Stimulated activated CD8-positive, alpha-beta memory T cell treated with anti-CD3 and anti-CD28 coated beads, Interleukin-15, amount 100 ng/mL, for 48 hours (primary cell): ENCODE measurements at regions not wholly inside any gene's neighbourhood (a gene's known extent, or its start where the extent isn't known, plus 50 kb on each side); places are given as distances from the start of the nearest gene placed in this dataset.
"Not testable (repeated sequence)": the region's sequence is repeated elsewhere in the genome, so short reads cannot be mapped to it uniquely, and the experiment has no call there.

Experiments
- DNase-seq, 2 donors: peaks; one replicate each; pipeline ENCODE4 v3.0.0-alpha.2; 2020; ENCODE audit warnings: low read depth in 2 of 2

DNA sequence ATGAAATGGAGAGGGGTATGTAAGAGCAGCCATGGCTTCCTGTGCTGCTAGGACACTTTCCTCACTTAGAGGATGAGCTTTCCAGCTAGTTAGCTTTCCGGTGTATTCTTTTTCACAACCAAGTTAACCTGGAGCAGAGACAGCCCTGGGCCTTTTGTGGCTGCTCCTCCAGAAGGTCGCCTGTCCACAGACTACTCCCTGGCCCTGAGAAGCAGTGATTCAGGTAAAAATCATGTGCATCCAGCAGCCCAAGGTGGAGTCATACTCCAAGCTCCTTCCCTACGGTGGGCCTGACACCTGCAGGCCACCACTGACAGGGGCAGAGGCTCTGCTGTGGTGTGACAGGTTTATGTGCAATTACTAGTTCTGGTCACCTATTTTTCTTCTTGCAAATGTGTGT, 187.2 kb downstream of the ANKRD30B start:
- DNase-seq = no peak

DNA sequence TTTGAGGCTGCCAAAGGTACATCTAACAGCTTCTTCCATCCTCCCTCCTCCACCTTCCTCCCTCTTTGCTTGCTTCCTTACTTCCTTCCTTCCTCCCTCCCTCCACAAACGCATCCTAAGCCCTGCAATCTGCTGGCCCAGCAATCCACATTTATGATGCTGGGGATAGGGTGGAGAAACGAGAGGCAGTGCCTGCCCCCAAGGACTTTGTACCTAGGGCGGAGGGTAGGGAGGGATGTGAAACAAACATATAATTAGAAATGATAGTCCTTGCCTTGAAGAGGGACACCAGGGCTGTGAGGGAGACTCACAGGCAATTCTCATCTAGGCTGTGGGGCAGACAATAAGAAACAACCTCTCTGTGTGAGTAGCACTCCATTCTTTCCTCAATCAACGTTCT, 188.3 kb downstream of the ANKRD30B start:
- no peak for DNase-seq

DNA sequence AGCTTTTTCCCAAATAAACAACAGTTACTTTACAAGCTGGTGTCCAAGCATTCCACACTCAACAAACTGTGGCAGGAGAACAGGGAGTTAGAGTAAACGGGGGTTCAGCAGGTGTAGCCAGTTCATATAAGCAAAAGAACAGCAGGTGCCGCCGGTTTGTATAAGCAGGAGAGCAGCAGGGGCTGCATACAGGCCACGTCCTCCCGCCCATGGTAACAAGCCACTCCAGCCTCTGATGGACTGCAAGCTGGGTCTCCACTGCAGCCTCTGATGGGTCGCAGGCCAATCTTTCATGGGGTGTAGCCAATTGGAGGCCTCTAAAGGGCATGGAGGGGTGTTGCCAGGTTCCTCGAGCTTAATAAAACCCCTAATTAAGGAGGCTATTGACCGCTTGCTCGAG, 189.3 kb downstream of the ANKRD30B start:
- DNase-seq = no peak

DNA sequence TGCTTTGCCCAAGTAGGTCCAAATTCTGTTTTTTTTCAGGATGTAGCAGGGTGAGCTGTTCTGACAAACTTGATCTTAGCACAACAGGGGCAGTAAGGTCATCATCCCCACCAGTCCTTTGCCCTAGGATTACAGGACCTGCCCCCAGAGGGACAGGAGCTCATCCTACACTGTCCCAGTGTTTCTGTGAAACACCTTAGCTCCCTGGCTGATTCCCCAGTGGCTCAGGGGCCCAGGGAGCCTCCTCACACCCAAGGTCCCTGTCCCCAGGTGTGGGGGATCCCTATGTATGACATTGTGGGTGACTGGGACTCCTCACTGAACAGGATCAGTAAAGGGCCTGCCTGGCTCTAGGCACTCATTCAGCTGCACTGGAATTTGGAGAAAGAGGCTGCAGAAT, 191.2 kb downstream of the ANKRD30B start:
- no peak for DNase-seq

DNA sequence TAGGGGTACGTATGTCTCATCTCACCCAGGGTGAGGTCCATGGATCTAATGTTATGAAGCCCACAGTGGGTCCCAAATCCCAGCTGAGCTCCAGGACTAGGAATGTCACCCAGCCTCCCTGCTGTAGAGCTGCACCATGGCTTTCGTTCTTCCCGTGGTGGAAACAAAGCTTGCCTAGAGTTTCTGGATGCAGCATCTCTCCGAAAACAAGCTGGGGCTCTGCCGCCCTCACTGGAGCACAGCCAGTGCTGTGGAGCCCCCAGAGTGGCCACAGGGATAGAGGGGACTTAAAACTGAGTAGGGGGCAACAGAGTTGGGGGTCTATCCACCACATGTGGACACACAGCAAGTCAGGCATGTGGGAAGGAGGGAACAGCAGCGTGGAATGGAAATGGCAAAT, 192.1 kb downstream of the ANKRD30B start:
- not testable (repeated sequence) for DNase-seq

DNA sequence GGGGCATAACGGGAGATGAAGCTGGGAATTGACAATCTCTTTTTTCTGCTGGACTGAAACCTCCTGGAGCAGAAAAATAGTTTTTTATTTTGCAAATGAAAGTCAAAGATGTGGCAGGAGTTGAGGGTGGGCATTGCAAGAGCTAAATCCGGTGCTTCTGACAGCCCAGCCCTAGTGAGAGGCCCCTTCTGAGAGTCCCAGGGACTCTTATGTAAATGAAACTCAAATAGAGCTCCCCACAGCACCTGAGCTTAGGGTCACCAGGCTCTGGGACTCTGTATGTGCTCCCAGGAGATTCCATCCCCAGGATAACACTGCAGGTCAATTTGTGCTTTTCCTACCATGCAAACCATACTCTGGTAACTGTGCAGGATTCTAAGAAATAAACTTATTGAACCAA, 192.8 kb downstream of the ANKRD30B start:
- DNase-seq = no peak

DNA sequence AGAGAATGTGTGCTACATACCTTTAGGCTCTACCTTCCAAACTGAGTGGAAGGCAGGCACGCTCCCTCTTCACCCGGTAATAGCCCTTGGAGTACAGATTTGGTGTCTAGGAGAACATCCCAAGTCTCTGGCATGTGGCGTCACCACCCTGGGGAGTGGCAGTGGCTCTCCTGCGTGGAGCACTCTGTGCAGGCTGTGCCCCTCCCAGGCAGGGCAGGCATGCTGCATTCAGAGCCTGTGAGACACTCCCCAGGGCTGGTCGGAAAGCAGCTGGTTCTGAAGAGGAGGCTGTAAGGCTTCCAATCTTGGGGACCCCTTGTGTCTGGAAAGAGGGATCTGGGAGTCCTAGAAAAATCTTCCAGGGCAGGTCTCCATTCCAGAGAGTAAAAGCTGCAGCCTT, 193.3 kb downstream of the ANKRD30B start:
- DNase-seq = no peak

DNA sequence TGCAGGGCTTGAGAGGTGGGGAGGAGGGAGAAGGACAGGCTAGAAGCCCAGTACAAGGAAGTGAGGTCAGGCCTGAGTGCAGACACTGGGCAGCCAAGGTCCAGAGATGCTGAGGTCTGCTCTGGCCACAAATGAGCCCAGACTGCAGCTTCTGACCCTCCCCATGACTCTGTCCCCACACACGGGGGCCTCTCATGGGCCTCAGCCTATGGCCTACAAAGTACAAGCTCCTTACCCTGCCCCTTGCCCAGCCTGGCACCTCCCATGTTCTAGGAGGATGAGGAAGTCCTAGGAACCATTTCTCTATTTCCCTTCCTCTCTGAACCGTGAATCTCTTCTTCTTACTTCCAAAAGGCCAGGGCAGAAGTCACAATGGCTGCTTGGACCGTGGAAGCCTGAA, 193.8 kb downstream of the ANKRD30B start:
- DNase-seq = no peak

DNA sequence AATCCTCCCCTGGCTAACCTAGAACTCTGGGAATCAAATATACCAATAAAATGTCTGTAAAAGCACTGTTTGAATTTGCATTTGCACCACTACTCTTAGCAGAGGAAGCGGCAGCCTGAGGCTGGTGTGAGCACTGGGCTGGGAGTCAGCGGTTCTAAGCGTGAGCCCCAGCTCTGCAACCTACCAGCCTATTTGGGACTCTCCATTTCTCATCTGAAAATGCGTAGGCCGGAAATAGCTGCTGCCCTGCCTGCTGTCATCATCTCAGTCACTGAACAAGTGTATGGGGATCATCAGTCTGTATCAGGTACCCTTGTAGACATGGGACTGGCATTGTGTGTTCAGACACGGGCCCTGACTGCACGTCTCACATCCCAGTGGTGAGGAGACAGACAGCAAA, 194.3 kb downstream of the ANKRD30B start:
- no peak for DNase-seq

DNA sequence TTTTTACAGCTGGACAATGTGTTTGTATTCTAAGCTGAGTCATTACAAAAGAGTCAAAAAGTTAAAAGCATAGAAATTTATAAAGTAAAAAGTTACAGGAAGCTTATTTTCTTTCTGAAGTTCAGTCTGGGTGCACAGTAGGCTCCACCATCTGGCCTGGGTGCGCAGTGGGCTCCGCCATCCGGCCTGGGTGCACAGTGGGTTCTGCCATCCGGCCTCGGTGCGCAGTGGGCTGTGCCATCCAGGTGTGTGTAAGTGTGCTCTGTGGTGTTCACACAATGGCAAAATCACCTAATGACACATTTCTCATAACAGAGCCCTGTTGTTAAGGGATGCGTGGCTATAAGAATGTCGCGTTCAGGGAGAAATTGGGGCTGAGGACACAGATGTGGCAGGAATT, 195.5 kb downstream of the ANKRD30B start:
- DNase-seq = no peak

DNA sequence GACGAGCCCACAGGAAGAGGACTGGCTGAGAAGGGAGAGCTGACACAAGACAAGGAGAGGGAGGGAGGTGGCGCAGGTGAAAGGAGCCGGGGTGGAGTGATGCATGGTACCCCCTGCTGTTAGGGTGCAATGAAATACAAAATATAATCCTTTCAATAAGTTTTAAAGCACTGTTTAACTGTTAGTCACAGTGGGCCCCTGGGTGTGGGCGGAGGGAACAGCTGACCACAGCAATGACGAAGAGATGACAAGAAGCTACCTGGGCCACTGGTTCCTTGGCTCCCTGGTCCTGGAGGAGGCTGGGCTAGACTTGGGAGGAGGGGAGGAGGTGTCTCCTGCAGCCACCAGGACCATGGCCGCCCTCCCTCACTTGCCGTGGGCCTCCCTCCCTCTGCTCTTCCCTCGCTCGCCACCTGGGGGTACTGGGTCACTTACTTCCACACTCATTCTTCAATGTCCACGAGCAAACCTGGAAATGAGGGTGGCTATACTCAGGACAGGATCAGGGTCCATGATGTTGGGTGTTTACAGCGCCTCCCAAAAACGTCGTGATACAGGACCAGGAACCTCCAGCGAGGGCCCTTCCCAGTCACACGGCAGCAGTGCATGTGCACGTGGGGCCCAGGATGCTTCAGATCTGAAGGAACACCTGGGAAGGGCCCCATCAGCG, 196.1 kb downstream of the ANKRD30B start:
- no peak for DNase-seq

DNA sequence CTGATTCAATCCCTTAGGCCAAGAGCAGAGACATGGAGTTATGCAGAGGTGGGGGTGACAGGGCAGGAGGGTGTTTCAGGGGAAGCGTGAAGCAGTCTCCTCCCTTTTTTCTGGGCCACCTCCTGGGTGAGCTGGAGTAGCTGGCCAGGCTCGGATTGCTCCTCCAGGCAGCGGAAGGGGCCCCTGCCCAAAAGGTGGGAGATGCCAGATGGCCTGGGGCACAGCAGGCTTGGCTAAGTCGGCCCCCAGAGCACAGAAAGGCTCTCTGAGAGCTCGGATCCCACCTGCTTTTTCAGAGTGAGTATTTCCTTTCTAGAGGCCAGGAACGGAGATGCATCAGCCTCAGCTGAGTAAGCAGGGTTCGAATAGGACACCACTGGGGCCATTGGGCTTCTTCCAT, 196.9 kb downstream of the ANKRD30B start:
- DNase-seq = no peak

DNA sequence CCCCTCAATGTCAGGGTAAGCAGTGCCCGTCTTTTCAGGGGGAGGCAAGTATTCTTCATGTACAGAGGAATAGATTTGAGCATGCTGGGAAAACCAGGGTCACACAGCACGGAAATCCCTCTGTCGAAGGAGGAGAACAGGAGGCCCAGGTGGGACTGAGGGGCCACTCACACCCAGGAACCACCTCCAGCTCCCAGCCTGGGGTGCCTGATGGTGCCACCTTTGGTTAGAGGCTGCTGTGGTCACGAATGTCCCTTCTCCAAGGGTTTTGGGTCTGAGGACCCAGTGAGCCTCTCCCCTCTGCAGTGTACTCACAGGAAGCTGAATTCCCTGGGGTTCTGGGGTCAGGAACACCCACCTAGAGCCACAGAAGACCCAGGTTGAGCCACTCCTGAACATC, 197.3 kb downstream of the ANKRD30B start:
- DNase-seq = no peak

DNA sequence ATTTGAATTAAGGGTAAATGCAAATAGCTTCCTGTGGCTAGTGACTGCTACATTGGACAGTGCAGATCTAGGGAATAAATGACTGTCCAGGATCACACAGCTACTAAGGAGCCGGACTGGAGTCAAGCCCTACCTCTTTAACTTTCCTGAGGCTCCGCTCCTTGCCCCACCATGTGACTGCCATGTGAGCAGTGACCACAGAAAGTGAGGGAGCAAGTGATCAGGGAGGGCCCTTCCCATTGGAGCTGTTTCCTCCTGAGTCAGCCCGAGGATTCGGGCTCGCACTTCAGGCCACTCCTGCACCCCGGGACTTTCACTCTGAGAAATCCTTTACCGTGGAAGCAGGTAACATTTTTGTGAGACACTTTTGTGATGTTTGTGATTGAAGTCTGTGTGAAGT, 198.0 kb downstream of the ANKRD30B start:
- DNase-seq = no peak

DNA sequence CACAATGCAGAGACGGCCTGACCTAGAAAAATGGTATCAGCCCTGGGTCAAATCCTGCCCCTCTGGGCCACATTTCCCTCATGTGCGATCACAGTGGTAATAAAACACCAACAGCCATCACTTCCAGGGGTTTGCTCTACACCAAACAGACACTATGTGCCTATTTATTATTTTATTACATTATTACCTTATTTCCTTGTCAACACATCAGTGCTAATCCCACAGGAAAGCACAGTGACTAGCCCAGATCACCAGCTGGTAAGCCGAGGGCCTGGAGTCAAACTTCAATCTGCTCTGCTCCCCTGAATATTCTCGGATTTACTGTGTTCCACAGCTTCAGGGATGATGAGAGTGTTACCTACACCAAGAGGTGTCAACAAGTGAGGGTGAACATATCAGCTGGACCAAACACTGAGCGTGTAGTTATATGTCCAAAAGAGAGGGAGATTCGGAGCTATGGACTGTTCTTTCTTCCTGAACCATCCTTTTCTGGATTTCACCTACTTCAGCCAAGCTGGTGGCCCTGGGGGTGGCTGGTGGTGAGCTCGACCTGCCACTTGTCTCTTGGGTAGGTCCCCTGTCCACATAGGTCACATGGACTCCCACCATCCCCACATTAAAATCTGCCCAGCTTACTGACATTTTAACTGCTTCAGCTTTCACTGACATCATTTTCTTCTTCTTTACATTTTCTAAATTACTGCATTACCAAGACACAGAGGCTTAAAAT, 198.9 kb downstream of the ANKRD30B start:
- DNase-seq = not testable (repeated sequence)

DNA sequence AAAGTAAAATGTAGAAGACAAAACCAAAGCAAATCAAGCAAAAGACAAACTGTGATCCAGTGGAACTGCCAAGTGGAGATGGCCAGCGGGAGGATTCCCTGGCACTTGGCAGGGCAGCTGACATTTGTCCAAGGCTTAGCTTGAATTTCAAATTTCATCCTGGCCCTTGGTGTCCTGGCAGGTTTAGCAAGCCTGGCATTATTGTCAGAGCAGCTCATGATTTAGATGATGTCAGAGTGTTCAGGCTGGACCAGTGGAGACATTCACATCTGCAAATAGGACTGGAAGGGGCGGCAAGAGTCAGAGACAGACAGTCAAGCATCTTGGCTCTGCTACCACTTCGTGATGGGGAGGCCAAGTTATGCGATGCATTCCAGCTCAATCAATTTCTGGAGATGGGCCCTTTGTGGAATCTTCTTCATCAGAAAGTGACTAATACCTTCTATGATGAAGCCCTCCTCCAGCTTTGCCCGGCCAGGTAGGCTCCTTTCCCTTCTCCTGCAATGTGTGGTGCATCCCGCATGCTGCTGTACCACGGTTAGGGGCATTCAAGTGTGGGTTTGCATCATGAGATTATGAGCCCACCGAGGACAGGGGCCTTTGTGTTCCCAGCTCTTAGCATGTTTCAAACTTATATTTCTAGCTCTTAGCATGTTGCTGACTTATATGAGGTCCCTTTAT, 199.7 kb downstream of the ANKRD30B start:
- DNase-seq = no peak

DNA sequence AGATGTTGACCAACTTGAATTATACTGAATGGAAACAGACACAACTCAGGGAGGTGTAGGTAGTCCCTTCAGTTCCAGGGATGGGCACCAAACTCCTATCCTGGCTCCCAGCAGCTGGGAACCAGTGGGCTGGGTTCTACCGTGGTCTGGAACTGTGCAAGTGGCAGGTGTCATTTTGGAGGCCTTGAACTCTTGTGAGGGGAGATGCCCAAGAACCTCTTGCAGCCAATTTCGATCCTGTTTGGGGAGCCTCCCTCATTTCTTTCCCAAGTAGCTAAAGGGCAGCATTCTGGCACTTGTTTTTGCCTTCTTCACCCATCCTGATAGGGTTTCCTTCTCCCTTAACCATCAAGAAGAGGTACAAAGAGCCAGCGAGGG, 200.2 kb downstream of the ANKRD30B start:
- no peak for DNase-seq

DNA sequence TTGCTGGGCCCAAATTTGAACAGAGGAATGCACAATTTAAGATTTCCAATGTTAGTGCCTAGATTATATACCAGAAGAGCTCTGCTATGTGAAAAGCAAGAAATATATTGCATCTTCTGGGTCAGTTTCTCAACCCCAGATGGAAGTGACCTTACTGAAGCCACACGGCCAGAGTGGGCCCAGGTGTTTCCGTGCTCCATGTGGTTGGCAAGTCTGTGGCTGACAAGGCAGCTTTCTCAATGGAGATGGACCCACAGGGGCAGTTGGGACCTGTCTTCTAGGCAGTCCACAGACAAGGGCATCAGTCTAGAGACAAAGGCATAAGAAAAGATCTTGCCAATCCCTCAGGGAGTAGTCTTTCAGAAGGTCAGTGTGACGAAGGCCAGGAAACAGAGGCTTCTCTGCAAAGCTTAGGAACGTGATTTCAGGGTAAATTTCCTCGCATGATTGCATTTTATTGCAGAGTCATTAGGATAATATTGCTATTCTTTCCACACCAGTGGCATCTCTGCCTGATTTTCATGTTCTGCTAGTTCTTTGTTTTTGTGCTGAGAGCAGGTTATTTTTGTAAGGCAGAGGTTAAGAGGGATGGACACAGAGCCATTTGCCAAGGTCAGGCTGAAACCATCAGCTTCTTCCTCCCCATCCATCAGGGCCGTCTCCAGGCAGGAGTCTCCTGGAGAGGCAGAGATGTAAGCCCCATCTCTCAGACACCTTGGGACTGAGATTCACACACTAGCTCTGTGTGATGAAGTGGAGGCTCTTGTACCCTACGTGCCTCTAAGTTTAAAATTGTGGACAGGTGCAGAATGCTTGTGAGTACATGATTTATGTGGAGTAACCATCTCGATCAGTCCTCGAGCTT, 202.1 kb downstream of the ANKRD30B start:
- no peak for DNase-seq

DNA sequence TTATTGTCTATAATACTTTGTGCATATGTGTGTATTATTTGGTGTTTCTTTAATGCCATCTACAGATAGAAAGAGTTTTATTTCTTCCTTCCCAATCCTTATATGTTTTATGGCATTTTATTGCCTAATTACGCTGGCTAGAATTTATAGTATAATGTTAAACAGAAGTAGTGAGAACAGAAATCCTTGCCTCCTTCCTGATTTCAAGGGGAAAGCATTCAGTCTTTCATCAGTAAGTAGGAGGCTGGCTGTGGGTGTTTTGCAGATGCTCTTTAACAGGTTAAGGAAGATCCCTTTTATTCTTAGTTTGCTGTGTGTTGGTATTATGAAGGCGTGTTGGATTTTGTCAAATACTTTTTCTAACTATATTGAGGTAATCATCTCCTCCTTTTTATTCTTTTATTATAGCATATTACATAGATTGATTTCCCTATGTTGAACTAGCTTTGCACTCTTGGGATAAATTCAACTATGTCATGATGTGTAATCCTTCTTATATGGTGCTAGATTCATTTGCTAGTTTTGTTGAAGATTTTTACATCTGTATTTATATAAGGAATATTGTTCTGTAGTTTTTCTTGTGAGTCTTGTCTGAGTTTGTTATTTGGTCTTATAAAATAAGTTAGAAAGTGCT, 204.6 kb downstream of the ANKRD30B start:
- not testable (repeated sequence) for DNase-seq

DNA sequence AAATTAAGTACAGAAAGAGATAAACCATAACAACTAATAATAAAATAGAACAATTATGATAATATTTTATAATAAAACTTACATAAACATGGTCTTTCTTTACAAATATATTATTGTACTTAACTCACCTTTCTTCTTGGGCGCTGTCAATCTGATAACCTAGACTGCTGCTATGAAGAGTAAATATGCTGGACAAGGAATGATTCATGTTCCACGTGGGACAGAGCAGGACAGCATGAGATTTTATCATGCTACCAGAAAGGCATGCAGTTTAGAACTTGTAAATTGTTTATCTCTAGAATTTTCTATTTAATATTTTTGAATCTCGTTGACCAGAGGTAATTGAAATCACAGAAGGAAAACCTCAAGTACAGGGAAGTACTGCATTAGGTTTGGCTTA, 210.7 kb downstream of the ANKRD30B start:
- DNase-seq = no peak

DNA sequence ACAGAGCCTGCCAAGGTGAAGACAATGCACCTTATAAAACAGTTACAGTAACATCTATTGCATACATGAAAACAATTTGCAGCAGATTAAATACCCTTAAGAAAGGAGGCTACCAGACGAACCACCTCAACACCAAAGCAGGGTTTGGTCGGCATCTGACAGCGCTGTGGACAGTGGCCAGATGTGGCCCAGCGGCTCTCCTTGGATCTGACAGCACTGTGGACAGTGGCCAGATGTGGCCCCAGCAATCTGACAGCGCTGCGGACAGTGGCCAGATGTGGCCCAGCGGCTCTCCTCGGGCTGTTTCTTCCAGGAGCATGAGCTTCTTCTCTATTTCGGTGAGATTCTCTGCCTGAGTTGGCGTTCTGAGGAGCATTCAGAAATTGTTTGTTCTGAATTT, 211.6 kb downstream of the ANKRD30B start:
- DNase-seq = no peak

DNA sequence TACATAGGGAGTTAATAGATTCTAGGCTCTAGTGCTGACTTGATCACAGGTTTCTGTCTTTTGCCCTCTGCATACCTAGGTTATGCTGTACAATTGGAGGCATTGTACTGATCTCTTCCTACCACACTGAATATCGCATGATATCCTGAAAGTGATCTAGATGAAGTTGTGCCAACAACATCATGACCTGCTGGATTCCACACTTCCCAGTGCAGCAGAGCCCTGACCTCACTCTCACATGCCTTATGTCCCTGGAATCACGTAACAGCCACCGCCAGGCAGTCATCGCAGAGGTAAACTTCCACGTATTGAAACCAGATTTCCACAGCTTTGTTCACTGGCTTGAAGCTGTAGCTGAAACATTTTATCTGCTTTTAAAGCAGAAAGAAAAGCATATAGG, 214.0 kb downstream of the ANKRD30B start:
- no peak for DNase-seq
